ENCODE measurements at regions not wholly inside any gene's neighbourhood (a gene's known extent, or its start where the extent isn't known, plus 50 kb on each side); places are given as distances from the start of the nearest gene placed in this dataset.

DNA sequence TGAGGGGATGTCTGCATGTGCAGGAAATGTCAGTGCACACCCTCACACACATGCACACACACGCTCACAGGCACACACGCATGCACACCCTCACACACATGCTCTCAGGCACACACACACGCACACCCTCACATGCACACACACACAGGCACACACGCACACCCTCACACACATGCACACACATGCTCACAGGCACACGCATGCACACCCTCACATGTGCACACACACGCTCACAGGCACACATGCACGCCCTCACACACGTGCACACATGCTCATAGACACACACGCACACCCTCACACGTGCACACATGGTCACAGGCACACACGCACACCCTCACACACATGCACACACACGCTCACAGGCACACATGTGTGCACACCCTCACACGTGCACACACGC is 77.6 kb upstream of the ZNF469 start:
- Histone ChIP-seq H3K4me2 (replicated peaks; ENCODE audit: low read depth, low read length, poor library complexity, severe bottlenecking) (no peak overlapping the region), H3K4me1 (ENCODE audit: control insufficient read depth in 2 of 2, insufficient read depth in 2 of 2, low read length in 2 of 2) (no peaks in the 10 kb centered on the region), H3K79me2 (ENCODE audit: control insufficient read depth, insufficient read depth, low read length) (no peaks in the 10 kb centered on the region), H3K27ac (ENCODE audit: low read length in 2 of 2) (no peak overlapping the region), H2AFZ (ENCODE audit: insufficient read depth, low read depth, low read length, poor library complexity, severe bottlenecking) (no peak overlapping the region), H3K9me3 (ENCODE audit: control extremely low read depth in 1 of 3, control insufficient read depth in 2 of 3, insufficient read depth in 1 of 3, low read length in 2 of 3) (peaks cover 0 to 20% (median 0%) of the 10 kb centered on the region in 3 donors), H3K27me3 (replicated peaks in 1 of 4; ENCODE audit: control extremely low read depth in 1 of 4, control insufficient read depth in 3 of 4, insufficient read depth in 4 of 4, low read length in 3 of 4) (peaks cover 0 to 4% (median 0%) of the 10 kb centered on the region in 4 experiments), H3K4me3 (ENCODE audit: control extremely low read depth in 1 of 5, extremely low read depth in 1 of 5, insufficient read depth in 1 of 5, low read depth in 2 of 5, low read length in 4 of 5) (no peak overlapping the region), H3K36me3 (replicated peaks in 1 of 2; ENCODE audit: control extremely low read depth in 1 of 2, control insufficient read depth in 1 of 2, extremely low read depth in 1 of 2, insufficient read depth in 2 of 2, low read length in 1 of 2) (no peaks in the 10 kb centered on the region), H3K9ac (ENCODE audit: low read length) (no peak overlapping the region), H4K20me1 (ENCODE audit: control insufficient read depth, insufficient read depth, low read length, poor library complexity, severe bottlenecking) (no peaks in the 10 kb centered on the region)
- ATAC-seq (ENCODE audit: low read depth) (no peak), DNase-seq (no peak)
- peaks cover 5% of the 10 kb centered on the region for H3K9me3 Mint-ChIP-seq (ENCODE audit: insufficient read depth)
- no peaks in the 10 kb centered on the region for H3K4me1 Mint-ChIP-seq
- no peak overlapping the region for H3K4me3 Mint-ChIP-seq
- intact Hi-C loops (cut with micrococcal nuclease): no loop called here
- ChIA-PET POLR2A (no interaction called here), CTCF (no interaction called here)
- no peak for TF ChIP-seq EZH2 (IDR thresholded peaks at IDR 0.05; ENCODE audit: borderline replicate concordance, insufficient read depth, low read depth, low read length, poor library complexity, severe bottlenecking)
- TF ChIP-seq, protein P1, sequence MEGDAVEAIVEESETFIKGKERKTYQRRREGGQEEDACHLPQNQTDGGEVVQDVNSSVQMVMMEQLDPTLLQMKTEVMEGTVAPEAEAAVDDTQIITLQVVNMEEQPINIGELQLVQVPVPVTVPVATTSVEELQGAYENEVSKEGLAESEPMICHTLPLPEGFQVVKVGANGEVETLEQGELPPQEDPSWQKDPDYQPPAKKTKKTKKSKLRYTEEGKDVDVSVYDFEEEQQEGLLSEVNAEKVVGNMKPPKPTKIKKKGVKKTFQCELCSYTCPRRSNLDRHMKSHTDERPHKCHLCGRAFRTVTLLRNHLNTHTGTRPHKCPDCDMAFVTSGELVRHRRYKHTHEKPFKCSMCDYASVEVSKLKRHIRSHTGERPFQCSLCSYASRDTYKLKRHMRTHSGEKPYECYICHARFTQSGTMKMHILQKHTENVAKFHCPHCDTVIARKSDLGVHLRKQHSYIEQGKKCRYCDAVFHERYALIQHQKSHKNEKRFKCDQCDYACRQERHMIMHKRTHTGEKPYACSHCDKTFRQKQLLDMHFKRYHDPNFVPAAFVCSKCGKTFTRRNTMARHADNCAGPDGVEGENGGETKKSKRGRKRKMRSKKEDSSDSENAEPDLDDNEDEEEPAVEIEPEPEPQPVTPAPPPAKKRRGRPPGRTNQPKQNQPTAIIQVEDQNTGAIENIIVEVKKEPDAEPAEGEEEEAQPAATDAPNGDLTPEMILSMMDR (IDR thresholded peaks at IDR 0.05): no peak
- H3K27me3 Mint-ChIP-seq: peaks cover 22% of the 10 kb centered on the region
- H3K27ac Mint-ChIP-seq: no peak overlapping the region
- 99% methylated on average over 14 of the region's 14 CpGs for whole genome bisulfite sequencing (ENCODE audit: insufficient coverage)

DNA sequence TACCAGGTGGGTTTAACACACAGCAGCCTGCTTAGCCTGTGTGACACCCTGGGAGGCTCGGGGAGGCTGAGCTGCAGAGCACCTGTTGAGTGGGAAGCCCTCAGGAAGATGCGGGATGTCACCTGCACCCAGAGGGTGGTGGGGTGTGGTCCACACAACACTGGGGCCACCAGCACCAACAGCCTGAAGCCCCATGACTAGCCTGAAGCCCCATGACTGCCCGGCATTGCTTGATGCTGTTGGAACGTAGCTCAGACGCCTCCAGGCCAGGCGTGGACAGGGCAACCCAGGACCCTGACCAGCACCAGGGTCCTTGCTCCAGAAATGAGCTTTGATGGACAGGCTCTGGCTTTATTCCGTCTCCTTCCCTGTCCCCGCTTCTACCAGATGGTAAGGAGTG is 76.3 kb upstream of the ZNF469 start:
- no peaks in the 10 kb centered on the region for H3K79me2 ChIP-seq (ENCODE audit: control insufficient read depth, insufficient read depth, low read length)
- H2AFZ ChIP-seq (ENCODE audit: insufficient read depth, low read depth, low read length, poor library complexity, severe bottlenecking): no peak overlapping the region
- no peak overlapping the region for H3K27ac ChIP-seq (ENCODE audit: low read length in 2 of 2)
- no peaks in the 10 kb centered on the region for H3K4me1 ChIP-seq (ENCODE audit: control insufficient read depth in 2 of 2, insufficient read depth in 2 of 2, low read length in 2 of 2)
- Mint-ChIP-seq H3K27me3 (peaks cover 24% of the 10 kb centered on the region), H3K4me1 (no peaks in the 10 kb centered on the region), H3K4me3 (no peak overlapping the region), H3K27ac (no peak overlapping the region), H3K9me3 (ENCODE audit: insufficient read depth) (peaks cover 5% of the 10 kb centered on the region)
- H3K9me3 ChIP-seq (ENCODE audit: control extremely low read depth in 1 of 3, control insufficient read depth in 2 of 3, insufficient read depth in 1 of 3, low read length in 2 of 3): peaks cover 0 to 21% (median 0%) of the 10 kb centered on the region in 3 donors
- H3K36me3 ChIP-seq (replicated peaks in 1 of 2; ENCODE audit: control extremely low read depth in 1 of 2, control insufficient read depth in 1 of 2, extremely low read depth in 1 of 2, insufficient read depth in 2 of 2, low read length in 1 of 2): no peaks in the 10 kb centered on the region
- intact Hi-C loops (cut with micrococcal nuclease): no loop called here
- H3K4me3 ChIP-seq (ENCODE audit: control extremely low read depth in 1 of 5, extremely low read depth in 1 of 5, insufficient read depth in 1 of 5, low read depth in 2 of 5, low read length in 4 of 5): no peak overlapping the region
- no peak overlapping the region for H3K4me2 ChIP-seq (replicated peaks; ENCODE audit: low read depth, low read length, poor library complexity, severe bottlenecking)
- ChIA-PET CTCF (no interaction called here), POLR2A (no interaction called here)
- peaks cover 0 to 4% (median 0%) of the 10 kb centered on the region in 4 experiments for H3K27me3 ChIP-seq (replicated peaks in 1 of 4; ENCODE audit: control extremely low read depth in 1 of 4, control insufficient read depth in 3 of 4, insufficient read depth in 4 of 4, low read length in 3 of 4)
- no peak for DNase-seq
- H3K9ac ChIP-seq (ENCODE audit: low read length): no peak overlapping the region
- no peak for ATAC-seq (ENCODE audit: low read depth)
- TF ChIP-seq, protein P1 (IDR thresholded peaks at IDR 0.05): no peak
- TF ChIP-seq EZH2 (IDR thresholded peaks at IDR 0.05; ENCODE audit: borderline replicate concordance, insufficient read depth, low read depth, low read length, poor library complexity, severe bottlenecking): no peak
- 96% methylated on average over 6 of the region's 8 CpGs for WGBS (ENCODE audit: insufficient coverage)
- no peaks in the 10 kb centered on the region for H4K20me1 ChIP-seq (ENCODE audit: control insufficient read depth, insufficient read depth, low read length, poor library complexity, severe bottlenecking)
